Chondrocyte (in vitro differentiated cells): ENCODE measurements at regions not wholly inside any gene's neighbourhood (a gene's known extent, or its start where the extent isn't known, plus 50 kb on each side); places are given as distances from the start of the nearest gene placed in this dataset.
A peak's percentile ranks its signal among the peaks of the same experiment; 100 is the strongest.

Experiments used
- DNase-seq: peaks from one replicate; pipeline ENCODE4 v3.0.0; 2021; ENCODE audit warnings: mixed read lengths, low spot score
- H3K27ac Mint-ChIP-seq: one replicate; pipeline ENCODE4 v1.8.0; 2021; ENCODE audit warnings: mild to moderate bottlenecking, moderate library complexity, mixed read lengths; ENCODE audit not compliant: unreplicated experiment
- H3K27me3 Mint-ChIP-seq: 2 replicates; pipeline ENCODE4 v1.8.0; 2021; ENCODE audit warnings: low read depth, mixed read lengths
- H3K36me3 Mint-ChIP-seq: 2 replicates; pipeline ENCODE4 v1.8.0; 2021; ENCODE audit warnings: low read depth, mixed read lengths
- H3K4me1 Mint-ChIP-seq: 2 replicates; pipeline ENCODE4 v1.8.0; 2021; ENCODE audit warnings: low read depth, mild to moderate bottlenecking, mixed read lengths
- H3K4me3 Mint-ChIP-seq: one replicate; pipeline ENCODE4 v1.8.0; 2021; ENCODE audit warnings: mild to moderate bottlenecking, moderate library complexity, mixed read lengths; ENCODE audit not compliant: unreplicated experiment
- H3K9me3 Mint-ChIP-seq: 2 replicates; pipeline ENCODE4 v1.8.0; 2021; ENCODE audit warnings: low read depth, mixed read lengths
- CTCF ChIP-seq: fragments of 200-600 bp; sonication (generic); IDR thresholded peaks from 2 replicates; pipeline ENCODE4 v1.5.0; 2021; ENCODE audit warnings: antibody characterized with exemption, mild to moderate bottlenecking, moderate library complexity

DNA sequence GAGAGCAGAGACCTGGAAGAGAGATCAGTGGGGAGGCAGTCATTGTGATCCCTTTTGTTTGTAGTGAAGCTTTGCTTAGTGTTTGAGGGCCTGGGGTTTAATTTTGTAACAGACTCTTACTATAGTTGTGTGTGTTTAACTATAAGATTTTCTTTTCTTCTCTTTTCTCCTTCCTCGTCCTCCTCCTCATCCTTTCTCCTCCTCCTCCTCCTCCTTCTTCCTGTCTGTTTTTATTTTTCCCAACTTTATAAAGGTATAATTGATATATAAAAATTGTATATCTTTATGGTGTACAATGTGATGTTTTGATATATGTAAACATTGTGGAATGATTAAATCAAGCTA lies 71.2 kb upstream of the MACF1 start:
- TF ChIP-seq CTCF, result no peak
- Mint-ChIP-seq H3K27me3 (no peaks in the 10 kb centered on the region), H3K9me3 (no peaks in the 10 kb centered on the region), H3K36me3 (no peaks in the 10 kb centered on the region), H3K27ac (peak overlapping the region; percentile 96), H3K4me1 (peaks cover 69% of the 10 kb centered on the region), H3K4me3 (peak overlapping the region; percentile 26)
- no peak for DNase-seq

- H3K27ac Mint-ChIP-seq, result peak overlapping the region; percentile 18
Observed at GRCh38 chr1:39134768-39135333, 69.6 kb upstream of the MACF1 start.

DNA sequence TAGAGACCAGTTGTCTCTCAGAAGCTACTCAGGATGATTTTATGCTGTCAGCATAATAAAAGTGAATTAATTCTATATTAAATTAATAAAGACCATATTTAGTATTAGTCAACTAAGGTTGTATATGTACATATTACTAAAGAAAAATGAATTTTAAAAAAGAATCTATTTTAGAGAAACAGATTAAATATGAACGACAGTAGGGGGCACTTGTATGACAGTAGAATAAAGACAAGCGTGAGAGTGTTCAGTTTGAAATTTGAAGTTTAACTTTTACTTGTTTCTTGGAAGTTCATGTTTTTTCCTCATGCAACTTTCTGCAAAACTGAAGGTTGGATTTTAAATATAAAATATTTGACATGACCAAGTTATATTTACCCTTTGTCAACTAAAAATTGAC lies 67.9 kb upstream of the MACF1 start:
- Mint-ChIP-seq H3K27ac (no peak overlapping the region), H3K27me3 (no peaks in the 10 kb centered on the region), H3K4me1 (peaks cover 57% of the 10 kb centered on the region), H3K4me3 (no peak overlapping the region), H3K9me3 (no peaks in the 10 kb centered on the region), H3K36me3 (no peaks in the 10 kb centered on the region)
- peak; percentile 74 for TF ChIP-seq CTCF
- no peak for DNase-seq

More at GRCh38 chr1:39134768-39135333, 69.6 kb upstream of the MACF1 start:
- peaks cover 58% of the 10 kb centered on the region for H3K4me1 Mint-ChIP-seq
- DNase-seq, result no peak
- no peak overlapping the region for H3K4me3 Mint-ChIP-seq
- no peaks in the 10 kb centered on the region for H3K9me3 Mint-ChIP-seq
- no peaks in the 10 kb centered on the region for H3K36me3 Mint-ChIP-seq
- H3K27me3 Mint-ChIP-seq, result no peaks in the 10 kb centered on the region
- no peak for TF ChIP-seq CTCF

GRCh38 chr1:39139723-39140360 lies 64.7 kb upstream of the MACF1 start:
- Mint-ChIP-seq H3K4me3 (no peak overlapping the region), H3K27ac (peak overlapping the region; percentile 1), H3K27me3 (no peaks in the 10 kb centered on the region), H3K9me3 (no peaks in the 10 kb centered on the region), H3K36me3 (peaks cover 1% of the 10 kb centered on the region), H3K4me1 (peaks cover 51% of the 10 kb centered on the region)
- TF ChIP-seq CTCF, result no peak
- no peak for DNase-seq

GRCh38 chr1:39141925-39142324 lies 62.6 kb upstream of the MACF1 start:
- no peak for TF ChIP-seq CTCF
- peaks cover 55% of the 10 kb centered on the region for H3K4me1 Mint-ChIP-seq
- no peak for DNase-seq
- H3K4me3 Mint-ChIP-seq, result peak overlapping the region; percentile 4
- no peaks in the 10 kb centered on the region for H3K27me3 Mint-ChIP-seq
- H3K9me3 Mint-ChIP-seq, result no peaks in the 10 kb centered on the region
- peak overlapping the region; percentile 75 for H3K27ac Mint-ChIP-seq
- peaks cover 1% of the 10 kb centered on the region for H3K36me3 Mint-ChIP-seq
